NCI-H1092 (cell line): ENCODE measurements at regions not wholly inside any gene's neighbourhood (a gene's known extent, or its start where the extent isn't known, plus 50 kb on each side); places are given as distances from the start of the nearest gene placed in this dataset.

ENCODE experiments used
- DNase-seq: peaks from one replicate; lab custom pipeline; 2025; lab: John Stamatoyannopoulos, UW

- no peak for DNase-seq
These were observed 817.8 kb upstream of the LUZP2 start for GRCh38 chr11:23679041-23679440.

- DNase-seq, result no peak
These were observed 816.9 kb upstream of the LUZP2 start for GRCh38 chr11:23679981-23680380.

GRCh38 chr11:23680488-23681230, 816.2 kb upstream of the LUZP2 start:
- no peak for DNase-seq

- no peak for DNase-seq
These were observed 812.2 kb upstream of the LUZP2 start for GRCh38 chr11:23684701-23685100.

- DNase-seq, result no peak
These were observed 808.9 kb upstream of the LUZP2 start for GRCh38 chr11:23687991-23688390.

- DNase-seq, result no peak
These were observed 808.4 kb upstream of the LUZP2 start for GRCh38 chr11:23688411-23688810.

- no peak for DNase-seq
These were observed 808.0 kb upstream of the LUZP2 start for GRCh38 chr11:23688835-23689234.

GRCh38 chr11:23696688-23697415, 800.0 kb upstream of the LUZP2 start:
- no peak for DNase-seq

GRCh38 chr11:23704183-23704582, 792.7 kb upstream of the LUZP2 start:
- no peak for DNase-seq

GRCh38 chr11:23711981-23712380, 784.9 kb upstream of the LUZP2 start:
- DNase-seq, result no peak

GRCh38 chr11:23719016-23719415, 777.8 kb upstream of the LUZP2 start:
- no peak for DNase-seq

- DNase-seq, result no peak
These were observed 773.0 kb upstream of the LUZP2 start for GRCh38 chr11:23723861-23724260.

GRCh38 chr11:23725752-23726151, 771.1 kb upstream of the LUZP2 start:
- DNase-seq, result no peak

GRCh38 chr11:23727387-23727786, 769.5 kb upstream of the LUZP2 start:
- DNase-seq, result no peak

- DNase-seq, result no peak
These were observed 769.1 kb upstream of the LUZP2 start for GRCh38 chr11:23727794-23728193.

- DNase-seq, result no peak
These were observed 767.8 kb upstream of the LUZP2 start for GRCh38 chr11:23729088-23729487.

GRCh38 chr11:23730307-23730998, 766.4 kb upstream of the LUZP2 start:
- no peak for DNase-seq

- DNase-seq, result no peak
These were observed 764.8 kb upstream of the LUZP2 start for GRCh38 chr11:23732026-23732425.

GRCh38 chr11:23746896-23747295, 750.0 kb upstream of the LUZP2 start:
- no peak for DNase-seq

GRCh38 chr11:23749762-23750430, 747.0 kb upstream of the LUZP2 start:
- DNase-seq, result no peak

GRCh38 chr11:23751280-23751679, 745.6 kb upstream of the LUZP2 start:
- DNase-seq, result no peak

- no peak for DNase-seq
These were observed 741.8 kb upstream of the LUZP2 start for GRCh38 chr11:23755076-23755475.
